ENCODE measurements at regions not wholly inside any gene's neighbourhood (a gene's known extent, or its start where the extent isn't known, plus 50 kb on each side); places are given as distances from the start of the nearest gene placed in this dataset.

- no peak for DNase-seq
These were observed 86.9 kb upstream of the GPC1 start for GRCh38 chr2:240348522-240348921.

- no peak for DNase-seq
These were observed 86.1 kb upstream of the GPC1 start for GRCh38 chr2:240349133-240350005.

- no peak for DNase-seq
These were observed 85.5 kb upstream of the GPC1 start for GRCh38 chr2:240350006-240350355.

GRCh38 chr2:240350696-240351087 lies 84.8 kb upstream of the GPC1 start:
- DNase-seq: no peak

- no peak for DNase-seq
These were observed 84.2 kb upstream of the GPC1 start for GRCh38 chr2:240351088-240351741.

- DNase-seq: peak; percentile 62 to 82
These were observed 83.5 kb upstream of the GPC1 start for GRCh38 chr2:240351826-240352426.

GRCh38 chr2:240353086-240353798 lies 82.2 kb upstream of the GPC1 start:
- no peak for DNase-seq

GRCh38 chr2:240353944-240354343 lies 81.5 kb upstream of the GPC1 start:
- no peak for DNase-seq

- DNase-seq: no peak
These were observed 80.2 kb upstream of the GPC1 start for GRCh38 chr2:240355001-240355891.

GRCh38 chr2:240355962-240356361 lies 79.5 kb upstream of the GPC1 start:
- DNase-seq: no peak

- DNase-seq: no peak
These were observed 78.5 kb upstream of the GPC1 start for GRCh38 chr2:240356700-240357640.

GRCh38 chr2:240357641-240358012 lies 77.8 kb upstream of the GPC1 start:
- no peak for DNase-seq

- no peak for DNase-seq
These were observed 77.4 kb upstream of the GPC1 start for GRCh38 chr2:240358080-240358479.

GRCh38 chr2:240358821-240359397 lies 76.6 kb upstream of the GPC1 start:
- DNase-seq: no peak

- DNase-seq: no peak
These were observed 75.8 kb upstream of the GPC1 start for GRCh38 chr2:240359695-240360094.

- no peak for DNase-seq
These were observed 74.6 kb upstream of the GPC1 start for GRCh38 chr2:240360645-240361475.

- DNase-seq: no peak
These were observed 73.2 kb upstream of the GPC1 start for GRCh38 chr2:240362216-240362755.

- DNase-seq: no peak
These were observed 72.4 kb upstream of the GPC1 start for GRCh38 chr2:240362826-240363745.

Data from NCI-H187 (cell line).